HT1080 (cell line): ENCODE measurements at regions not wholly inside any gene's neighbourhood (a gene's known extent, or its start where the extent isn't known, plus 50 kb on each side); places are given as distances from the start of the nearest gene placed in this dataset.

Experiments
- DNase-seq: peaks from one replicate; pipeline ENCODE4 v3.0.0-alpha.2; 2015; ENCODE audit warnings: low read depth

- no peak for DNase-seq
Observed at GRCh38 chr2:221836095-221836494, 264.0 kb upstream of the EPHA4 start.

- DNase-seq: no peak
Observed at GRCh38 chr2:221833966-221834365, 261.9 kb upstream of the EPHA4 start.

- DNase-seq: no peak
Observed at GRCh38 chr2:221831051-221831450, 258.9 kb upstream of the EPHA4 start.

GRCh38 chr2:221822416-221822815 is 250.3 kb upstream of the EPHA4 start:
- DNase-seq: no peak

GRCh38 chr2:221818616-221819320 is 246.7 kb upstream of the EPHA4 start:
- no peak for DNase-seq

GRCh38 chr2:221817878-221818277 is 245.8 kb upstream of the EPHA4 start:
- no peak for DNase-seq

GRCh38 chr2:221817052-221817451 is 244.9 kb upstream of the EPHA4 start:
- peak; percentile 72 for DNase-seq

- DNase-seq: no peak
Observed at GRCh38 chr2:221816566-221816965, 244.5 kb upstream of the EPHA4 start.

- no peak for DNase-seq
Observed at GRCh38 chr2:221810650-221811049, 238.5 kb upstream of the EPHA4 start.

GRCh38 chr2:221810245-221810644 is 238.1 kb upstream of the EPHA4 start:
- no peak for DNase-seq

- DNase-seq: no peak
Observed at GRCh38 chr2:221808488-221808887, 236.4 kb upstream of the EPHA4 start.

GRCh38 chr2:221807706-221808105 is 235.6 kb upstream of the EPHA4 start:
- peak; percentile 11 for DNase-seq

- DNase-seq: no peak
Observed at GRCh38 chr2:221802089-221802488, 230.0 kb upstream of the EPHA4 start.

GRCh38 chr2:221792971-221793521 is 220.9 kb upstream of the EPHA4 start:
- no peak for DNase-seq

GRCh38 chr2:221791844-221792243 is 219.7 kb upstream of the EPHA4 start:
- DNase-seq: peak; percentile 42

- no peak for DNase-seq
Observed at GRCh38 chr2:221787561-221787960, 215.5 kb upstream of the EPHA4 start.

- no peak for DNase-seq
Observed at GRCh38 chr2:221786297-221786926, 214.3 kb upstream of the EPHA4 start.

- DNase-seq: peak; percentile 56
Observed at GRCh38 chr2:221780281-221780688, 208.2 kb upstream of the EPHA4 start.

GRCh38 chr2:221779614-221780067 is 207.5 kb upstream of the EPHA4 start:
- DNase-seq: peak; percentile 40

- DNase-seq: no peak
Observed at GRCh38 chr2:221778025-221778424, 205.9 kb upstream of the EPHA4 start.

- DNase-seq: no peak
Observed at GRCh38 chr2:221777119-221777518, 205.0 kb upstream of the EPHA4 start.

GRCh38 chr2:221775096-221775495 is 203.0 kb upstream of the EPHA4 start:
- DNase-seq: no peak

- no peak for DNase-seq
Observed at GRCh38 chr2:221774136-221774535, 202.0 kb upstream of the EPHA4 start.
